SU-DHL-6 (cell line): ENCODE measurements at regions not wholly inside any gene's neighbourhood (a gene's known extent, or its start where the extent isn't known, plus 50 kb on each side); places are given as distances from the start of the nearest gene placed in this dataset.

Experiments used
- H2AFZ ChIP-seq: fragments of 200-600 bp; sonication (generic); 2 replicates; pipeline ENCODE4 v1.6.1; 2014; ENCODE audit warnings: low read depth, mild to moderate bottlenecking, moderate library complexity, mixed read lengths, antibody characterized with exemption, low read length; ENCODE audit not compliant: severe bottlenecking
- H3F3A ChIP-seq: fragments of 200-600 bp; shearing (Covaris generic); 2 replicates; pipeline ENCODE4 v1.6.0; 2016; ENCODE audit warnings: antibody characterized with exemption, mild to moderate bottlenecking; ENCODE audit not compliant: insufficient read depth
- H3K27ac ChIP-seq: fragments of 200-600 bp; sonication (generic); 2 replicates; pipeline ENCODE4 v1.5.1; 2016; ENCODE audit warnings: low read depth, mild to moderate bottlenecking, low read length, moderate library complexity, mixed read lengths
- H3K27me3 ChIP-seq: fragments of 200-600 bp; sonication (generic), shearing (Covaris generic); 2 replicates; pipeline ENCODE4 v1.6.0; 2014; ENCODE audit warnings: mild to moderate bottlenecking, low read length
- H3K36me3 ChIP-seq: fragments of 200-600 bp; sonication (generic); 2 replicates; pipeline ENCODE4 v1.6.1; 2014; ENCODE audit warnings: mild to moderate bottlenecking, low read length, mixed read lengths
- H3K4me2 ChIP-seq: fragments of 300-600, 200-600 bp; shearing (Covaris generic), sonication (generic); 2 replicates; pipeline ENCODE4 v1.6.0; 2014; ENCODE audit warnings: low read length, low read depth, mild to moderate bottlenecking; ENCODE audit not compliant: poor library complexity, severe bottlenecking
- H3K4me3 ChIP-seq: fragments of 200-600 bp; sonication (generic); 2 replicates; pipeline ENCODE4 v1.5.1; 2014; ENCODE audit warnings: antibody characterized with exemption, low read length, mild to moderate bottlenecking, mixed read lengths; ENCODE audit not compliant: insufficient read depth, poor library complexity, severe bottlenecking
- H3K79me2 ChIP-seq: fragments of 200-600 bp; sonication (generic); 2 replicates; pipeline ENCODE4 v1.6.1; 2014; ENCODE audit warnings: mild to moderate bottlenecking, low read length, moderate library complexity; ENCODE audit not compliant: insufficient read depth
- H3K9ac ChIP-seq: fragments of 200-600 bp; sonication (generic); 2 replicates; pipeline ENCODE4 v1.7.0; 2014; ENCODE audit warnings: mild to moderate bottlenecking, low read length
- H3K9me2 ChIP-seq: fragments of 200-600 bp; sonication (generic); replicated peaks from 2 replicates; pipeline ENCODE4 v1.6.1; 2014; ENCODE audit warnings: low read length; ENCODE audit not compliant: insufficient read depth
- H3K9me3 ChIP-seq: fragments of 200-600 bp; sonication (generic); 2 replicates; pipeline ENCODE4 v1.6.1; 2014; ENCODE audit warnings: low read length, mixed read lengths; ENCODE audit not compliant: insufficient read depth
- H4K20me1 ChIP-seq: fragments of 200-600 bp; sonication (generic); 2 replicates; pipeline ENCODE4 v1.6.1; 2014; ENCODE audit warnings: low read depth, mild to moderate bottlenecking, antibody characterized with exemption, low read length, moderate library complexity, mixed read lengths
- CTCF ChIP-seq: fragments of 200-600 bp; sonication (generic); IDR thresholded peaks from one replicate; pipeline ENCODE4 v1.5.1; 2017; ENCODE audit warnings: antibody characterized with exemption, mild to moderate bottlenecking, low read length, moderate library complexity; ENCODE audit not compliant: insufficient read depth, poor library complexity, severe bottlenecking
- EZH2phosphoT487 ChIP-seq: fragments of 200-600 bp; sonication (generic), shearing (Covaris generic); conservative IDR thresholded peaks from 2 replicates; pipeline ENCODE4 v1.6.1; 2018; ENCODE audit warnings: mild to moderate bottlenecking, antibody characterized with exemption, low read length, moderate library complexity, mixed read lengths

DNA sequence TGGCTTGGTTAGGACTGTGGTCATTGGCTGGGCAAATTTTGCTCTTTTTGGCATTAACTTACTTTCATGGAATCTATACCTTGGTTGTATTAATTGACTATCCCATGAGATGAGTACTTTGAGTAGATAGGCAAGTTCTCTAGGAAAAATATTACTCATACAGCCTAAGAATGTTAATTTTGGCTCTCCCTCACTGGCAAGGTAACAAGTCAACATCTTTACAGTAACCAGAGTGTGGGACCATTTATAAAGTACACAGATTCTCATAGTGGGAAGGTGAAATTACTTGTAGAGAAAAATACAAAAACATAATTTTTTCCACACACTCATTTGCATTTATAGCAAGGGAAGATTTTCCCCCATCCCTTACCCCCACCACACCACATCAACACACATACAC lies 154.6 kb upstream of the ZNF608 start:
- peaks cover 16% of the 10 kb centered on the region for H3F3A ChIP-seq
- no peak overlapping the region for H2AFZ ChIP-seq
- H3K27ac ChIP-seq = peak overlapping the region; percentile 65; the same call in 1 of the 2 replicates

GRCh38 chr5:124902097-124902821 lies 155.8 kb upstream of the ZNF608 start:
- no peaks in the 10 kb centered on the region for H3K36me3 ChIP-seq
- H3K9ac ChIP-seq = peak overlapping the region; percentile 8; the same call in 1 of the 2 replicates
- peak overlapping the region; percentile 69 for H2AFZ ChIP-seq
- peak overlapping the region; percentile 65 for H3K27ac ChIP-seq
- H3F3A ChIP-seq = peaks cover 16% of the 10 kb centered on the region
- H3K79me2 ChIP-seq = no peaks in the 10 kb centered on the region
- no peaks in the 10 kb centered on the region for H3K9me2 ChIP-seq
- no peak for TF ChIP-seq CTCF
- no peak for TF ChIP-seq EZH2phosphoT487
- H3K4me3 ChIP-seq = no peak overlapping the region
- peak overlapping the region; percentile 39 for H3K4me2 ChIP-seq
- H3K27me3 ChIP-seq = no peaks in the 10 kb centered on the region
- no peaks in the 10 kb centered on the region for H3K9me3 ChIP-seq
- no peaks in the 10 kb centered on the region for H4K20me1 ChIP-seq

More for the DNA sequence above, 154.6 kb upstream of the ZNF608 start:
- TF ChIP-seq CTCF = no peak
- TF ChIP-seq EZH2phosphoT487 = no peak
- no peaks in the 10 kb centered on the region for H3K27me3 ChIP-seq
- no peaks in the 10 kb centered on the region for H3K9me3 ChIP-seq
- no peaks in the 10 kb centered on the region for H3K36me3 ChIP-seq
- H3K4me2 ChIP-seq = no peak overlapping the region
- no peaks in the 10 kb centered on the region for H4K20me1 ChIP-seq
- H3K79me2 ChIP-seq = no peaks in the 10 kb centered on the region
- H3K4me3 ChIP-seq = no peak overlapping the region
- H3K9ac ChIP-seq = no peak overlapping the region
- H3K9me2 ChIP-seq = no peaks in the 10 kb centered on the region

GRCh38 chr5:124905256-124906130 lies 159.1 kb upstream of the ZNF608 start:
- Histone ChIP-seq H3K4me3 (no peak overlapping the region), H3K9me3 (no peaks in the 10 kb centered on the region), H3K4me2 (no peak overlapping the region), H3K36me3 (no peaks in the 10 kb centered on the region), H3F3A (peaks cover 5% of the 10 kb centered on the region), H3K79me2 (no peaks in the 10 kb centered on the region), H3K27ac (no peak overlapping the region), H3K27me3 (no peaks in the 10 kb centered on the region), H3K9me2 (no peaks in the 10 kb centered on the region), H4K20me1 (no peaks in the 10 kb centered on the region), H3K9ac (no peak overlapping the region), H2AFZ (no peak overlapping the region)
- no peak for TF ChIP-seq EZH2phosphoT487
